LNCaP clone FGC (cell line): ENCODE measurements at regions not wholly inside any gene's neighbourhood (a gene's known extent, or its start where the extent isn't known, plus 50 kb on each side); places are given as distances from the start of the nearest gene placed in this dataset.
"Not testable (repeated sequence)": the region's sequence is repeated elsewhere in the genome, so short reads cannot be mapped to it uniquely, and the experiment has no call there.

ENCODE experiments used
- DNase-seq: peaks from one replicate; pipeline ENCODE4 v3.0.0-alpha.2; 2011; ENCODE audit warnings: low read depth
- H3K4me3 ChIP-seq: 2 replicates; pipeline ENCODE4 v1.5.1; 2011; ENCODE audit warnings: mild to moderate bottlenecking, low read depth, low read length, control low read depth
- CTCF ChIP-seq: IDR thresholded peaks from 2 replicates; pipeline ENCODE4 v1.5.1; 2012; ENCODE audit warnings: mild to moderate bottlenecking; ENCODE audit not compliant: control insufficient read depth, insufficient read depth; ENCODE audit errors: extremely low read depth

- TF ChIP-seq CTCF: no peak
- H3K4me3 ChIP-seq: no peak overlapping the region
- no peak for DNase-seq
Measured at GRCh38 chr18:28425886-28426285, 249.0 kb upstream of the CDH2 start.

GRCh38 chr18:28422577-28422976 lies 245.6 kb upstream of the CDH2 start:
- DNase-seq: no peak
- no peak for TF ChIP-seq CTCF
- H3K4me3 ChIP-seq: peak overlapping the region; percentile 3; the same call in 1 of the 2 replicates

- H3K4me3 ChIP-seq, DNase-seq: not testable (repeated sequence)
Measured at GRCh38 chr18:28421950-28422349, 245.0 kb upstream of the CDH2 start.

- no peak for TF ChIP-seq CTCF
- no peak overlapping the region for H3K4me3 ChIP-seq
- no peak for DNase-seq
Measured at GRCh38 chr18:28412521-28412920, 235.6 kb upstream of the CDH2 start.

- DNase-seq: no peak
- no peak overlapping the region for H3K4me3 ChIP-seq
- TF ChIP-seq CTCF: no peak
Measured at GRCh38 chr18:28411806-28412205, 234.9 kb upstream of the CDH2 start.

- no peak for TF ChIP-seq CTCF
- H3K4me3 ChIP-seq: no peak overlapping the region
- no peak for DNase-seq
Measured at GRCh38 chr18:28409811-28410210, 232.9 kb upstream of the CDH2 start.

- no peak for TF ChIP-seq CTCF
- no peak overlapping the region for H3K4me3 ChIP-seq
- DNase-seq: no peak
Measured at GRCh38 chr18:28408528-28408927, 231.6 kb upstream of the CDH2 start.

GRCh38 chr18:28407681-28408080 lies 230.8 kb upstream of the CDH2 start:
- no peak overlapping the region for H3K4me3 ChIP-seq
- TF ChIP-seq CTCF: no peak
- no peak for DNase-seq
